D341Med (cell line): ENCODE measurements at regions not wholly inside any gene's neighbourhood (a gene's known extent, or its start where the extent isn't known, plus 50 kb on each side); places are given as distances from the start of the nearest gene placed in this dataset.
"Not testable (repeated sequence)": the region's sequence is repeated elsewhere in the genome, so short reads cannot be mapped to it uniquely, and the experiment has no call there.

Experiments
- DNase-seq: peaks from one replicate; pipeline ENCODE4 v3.0.0; 2012; ENCODE audit warnings: low spot score

- DNase-seq, result peak; percentile 42
Observed at GRCh38 chr5:163569284-163569683, 63.9 kb downstream of the MAT2B start.

DNA sequence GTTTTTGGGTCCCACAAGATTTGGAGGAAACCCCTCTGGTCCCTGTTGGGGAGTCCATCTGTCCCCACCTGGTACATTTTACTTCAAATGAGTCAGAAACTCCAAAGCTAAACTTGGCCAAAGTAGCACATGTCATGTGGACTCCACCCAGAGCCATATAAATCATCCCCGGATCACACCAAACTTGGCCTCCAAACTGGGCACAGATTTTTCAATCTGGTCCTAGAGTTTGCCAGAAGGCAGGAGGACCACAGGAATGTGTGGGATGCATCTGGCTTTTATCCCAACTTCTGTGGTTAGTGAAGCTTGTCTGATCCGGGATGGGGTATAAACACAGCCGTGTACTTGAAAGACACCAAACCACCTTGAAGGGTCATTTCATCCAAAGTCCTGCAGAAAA lies 66.3 kb downstream of the MAT2B start:
- no peak for DNase-seq

DNA sequence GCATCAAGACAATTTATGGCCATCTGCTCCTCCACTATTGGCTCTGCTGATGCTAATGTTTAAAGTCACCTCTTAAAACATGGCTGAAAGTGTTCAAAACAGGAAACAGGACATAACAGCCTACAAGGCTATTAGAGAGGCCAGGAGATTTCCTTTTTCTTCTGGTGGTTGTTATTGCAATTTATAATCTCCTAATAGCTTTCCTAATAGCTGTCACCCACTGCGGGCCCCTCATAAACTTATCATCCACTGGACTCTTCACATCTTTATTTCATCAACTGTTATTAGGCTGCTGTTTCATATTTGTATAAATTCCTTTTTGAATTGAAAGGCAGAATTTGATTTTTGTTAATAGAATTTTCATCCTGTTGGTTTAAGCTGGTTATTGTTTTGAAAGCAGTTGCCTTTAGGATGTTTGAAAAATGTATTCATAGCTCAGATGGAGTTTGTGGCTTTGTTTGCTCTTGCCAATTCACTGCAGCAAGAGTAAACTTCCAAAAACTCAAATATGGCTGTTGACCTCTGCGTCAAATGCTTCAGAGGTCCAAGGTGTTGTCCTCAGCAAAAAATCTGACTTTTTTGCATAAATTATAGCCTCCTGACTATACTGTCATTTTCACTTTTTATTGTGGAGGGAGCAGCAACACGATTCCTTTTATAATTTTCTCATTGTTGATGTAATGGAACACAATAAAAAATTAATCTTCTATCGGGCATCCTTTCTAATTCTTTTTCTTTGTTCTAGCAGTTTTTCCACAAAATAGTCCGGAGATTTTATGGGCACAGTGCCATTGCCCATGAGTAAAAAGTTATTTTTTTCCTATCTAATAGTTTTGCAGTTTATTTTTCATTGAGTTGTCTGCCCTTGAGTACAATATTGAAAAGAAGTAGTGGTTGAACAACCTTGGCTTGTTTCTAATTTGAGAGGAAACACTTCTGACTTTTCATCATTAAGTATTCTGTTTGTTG lies 69.3 kb downstream of the MAT2B start:
- no peak for DNase-seq

GRCh38 chr5:163578652-163579051 lies 73.2 kb downstream of the MAT2B start:
- DNase-seq, result no peak

DNA sequence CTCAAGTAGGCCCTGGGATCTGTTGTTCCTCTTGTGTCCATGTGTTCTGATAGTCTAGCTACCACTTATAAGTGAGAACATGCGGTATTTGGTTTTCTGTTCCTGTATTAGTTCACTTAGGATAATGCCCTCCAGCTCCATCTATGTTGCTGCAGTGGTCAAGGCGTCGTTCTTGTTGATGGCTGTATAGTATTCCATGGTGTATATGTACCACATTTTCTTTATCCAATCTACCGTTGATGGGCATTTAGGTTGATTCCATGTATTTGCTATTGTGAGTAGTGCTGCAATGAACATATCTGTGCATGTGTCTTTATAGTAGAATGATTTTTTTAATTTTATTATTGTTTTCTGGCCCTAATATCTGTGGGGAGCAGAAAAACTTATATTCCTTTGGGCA lies 74.3 kb downstream of the MAT2B start:
- no peak for DNase-seq

DNA sequence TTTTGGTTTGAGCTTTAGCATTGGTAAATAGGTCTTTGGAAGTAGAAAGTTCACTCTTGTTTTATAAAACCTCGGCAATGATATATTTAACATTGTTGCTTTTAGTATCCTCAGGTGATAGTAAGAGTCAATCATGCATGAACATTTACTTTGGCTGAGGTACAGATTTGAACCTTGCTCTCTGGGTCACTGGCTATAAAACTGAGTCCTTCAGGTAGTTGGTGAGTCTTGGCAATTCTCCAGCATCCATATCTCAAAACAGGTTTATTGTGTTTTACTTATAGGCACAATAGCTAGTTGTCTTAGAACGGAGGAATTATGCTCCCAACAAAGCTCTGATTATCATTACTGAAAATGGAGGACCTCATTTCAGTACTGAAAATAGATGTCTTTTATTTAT lies 75.1 kb downstream of the MAT2B start:
- DNase-seq, result no peak

DNA sequence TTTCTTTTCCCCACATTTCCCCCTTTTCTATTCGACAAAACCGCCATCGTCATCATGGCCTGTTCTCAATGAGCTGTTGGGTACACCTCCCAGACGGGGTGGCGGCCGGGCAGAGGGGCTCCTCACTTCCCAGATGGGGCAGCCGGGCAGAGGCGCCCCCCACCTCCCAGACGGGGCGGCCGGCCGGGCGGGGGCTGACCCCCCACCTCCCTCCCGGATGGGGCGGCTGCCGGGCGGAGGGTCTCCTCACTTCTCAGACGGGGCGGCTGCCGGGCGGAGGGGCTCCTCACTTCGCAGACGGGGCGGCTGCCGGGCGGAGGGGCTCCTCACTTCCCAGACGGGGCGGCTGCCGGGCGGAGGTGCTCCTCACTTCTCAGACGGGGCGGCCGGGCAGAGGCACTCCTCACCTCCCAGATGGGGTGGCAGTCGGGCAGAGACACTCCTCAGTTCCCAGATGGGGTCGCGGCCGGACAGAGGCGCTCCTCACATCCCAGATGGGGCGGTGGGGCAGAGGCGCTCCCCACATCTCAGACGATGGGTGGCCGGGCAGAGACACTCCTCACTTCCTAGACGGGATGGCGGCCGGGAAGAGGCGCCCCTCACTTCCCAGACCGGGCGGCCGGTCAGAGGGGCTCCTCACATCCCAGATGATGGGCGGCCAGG lies 78.2 kb downstream of the MAT2B start:
- not testable (repeated sequence) for DNase-seq

DNA sequence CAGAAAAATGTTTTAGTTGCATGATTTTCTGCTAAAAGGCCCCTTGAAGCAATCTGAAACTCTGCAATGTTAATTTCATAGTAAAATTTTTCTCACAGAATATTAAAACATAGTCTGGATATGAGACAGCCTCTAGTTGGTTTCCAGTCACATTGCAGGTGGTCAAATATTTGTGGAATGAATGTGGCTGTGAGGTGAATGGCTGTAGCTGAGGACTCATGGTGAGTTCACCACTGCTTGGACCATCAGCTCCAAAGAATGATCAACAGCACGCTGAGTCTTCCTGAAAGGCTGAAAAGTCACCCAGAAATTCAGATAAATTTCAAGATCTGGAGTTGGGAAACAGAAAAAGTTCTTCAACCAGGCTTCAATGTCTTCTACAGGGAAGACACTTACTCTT lies 79.8 kb downstream of the MAT2B start:
- no peak for DNase-seq

DNA sequence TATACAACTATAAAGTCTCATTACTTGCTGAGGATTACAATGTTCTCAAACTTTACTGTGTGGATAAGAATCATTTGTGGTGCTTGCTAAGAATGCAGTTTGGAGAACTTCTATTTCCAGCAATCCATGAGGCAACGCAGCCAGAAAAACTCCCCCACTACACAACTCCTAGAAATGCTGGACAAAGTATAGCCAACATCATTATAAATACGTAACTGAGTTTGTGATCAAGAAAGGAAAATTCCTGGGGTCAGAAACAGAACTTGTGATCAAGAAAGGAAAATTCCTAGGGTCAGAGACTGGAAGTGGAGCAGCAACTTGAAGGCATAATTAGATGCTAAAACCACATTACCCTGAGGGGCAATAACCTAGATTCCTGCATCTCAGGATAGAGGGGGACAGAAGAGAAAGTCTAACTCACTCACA lies 81.1 kb downstream of the MAT2B start:
- DNase-seq, result no peak

DNA sequence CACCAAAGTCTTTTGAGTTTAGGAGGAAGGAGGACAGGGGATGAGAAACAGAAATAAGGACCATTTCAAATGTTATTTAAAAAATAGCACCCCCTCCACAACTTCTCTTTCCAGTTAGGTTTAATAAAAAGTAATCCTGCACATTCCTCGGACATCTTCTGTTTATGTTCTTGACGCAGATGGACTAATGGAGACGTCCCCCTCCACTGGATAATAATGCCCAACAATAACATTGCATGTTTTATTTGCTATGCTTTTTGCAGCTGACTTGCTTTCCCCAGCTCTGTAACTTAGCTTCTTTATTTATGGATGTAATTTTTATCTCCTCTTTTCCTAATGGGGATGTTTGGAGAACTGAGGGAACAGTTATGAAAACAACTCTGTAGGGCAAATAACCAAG lies 89.5 kb downstream of the MAT2B start:
- no peak for DNase-seq

DNA sequence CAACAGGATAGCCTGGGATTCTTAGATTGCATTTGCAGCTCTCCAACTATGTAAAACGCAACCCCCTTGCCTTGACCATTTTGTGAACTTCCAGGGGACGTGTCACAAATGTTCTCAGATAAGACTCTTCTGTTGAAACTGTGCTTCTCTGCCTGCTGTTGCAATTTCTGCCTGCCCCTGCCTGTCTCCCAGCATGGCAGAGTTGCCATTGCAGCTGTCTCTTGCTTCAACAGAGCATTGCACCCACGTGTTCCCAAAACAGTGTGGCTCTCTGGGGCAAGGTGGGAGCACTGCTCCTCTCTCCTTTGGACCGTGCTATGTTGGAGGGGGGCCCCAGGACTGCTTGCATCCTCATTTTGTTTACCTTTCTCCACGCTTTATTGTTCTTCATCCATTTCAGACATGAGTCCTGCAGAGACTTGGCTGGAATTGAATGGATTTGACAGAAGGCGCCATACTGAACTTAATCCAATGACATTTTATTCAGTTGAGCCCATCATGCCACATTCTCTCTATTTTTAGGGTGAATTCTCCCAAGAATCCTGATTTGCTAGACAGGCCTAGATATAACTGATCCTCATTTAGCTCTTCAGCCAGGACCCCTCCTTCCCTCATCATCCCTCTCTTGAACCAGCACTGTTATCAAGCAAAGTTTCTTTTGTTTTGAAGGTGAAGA lies 90.7 kb downstream of the MAT2B start:
- DNase-seq, result peak; percentile 30

GRCh38 chr5:163596608-163597315 lies 91.3 kb downstream of the MAT2B start:
- DNase-seq, result peak; percentile 71

DNA sequence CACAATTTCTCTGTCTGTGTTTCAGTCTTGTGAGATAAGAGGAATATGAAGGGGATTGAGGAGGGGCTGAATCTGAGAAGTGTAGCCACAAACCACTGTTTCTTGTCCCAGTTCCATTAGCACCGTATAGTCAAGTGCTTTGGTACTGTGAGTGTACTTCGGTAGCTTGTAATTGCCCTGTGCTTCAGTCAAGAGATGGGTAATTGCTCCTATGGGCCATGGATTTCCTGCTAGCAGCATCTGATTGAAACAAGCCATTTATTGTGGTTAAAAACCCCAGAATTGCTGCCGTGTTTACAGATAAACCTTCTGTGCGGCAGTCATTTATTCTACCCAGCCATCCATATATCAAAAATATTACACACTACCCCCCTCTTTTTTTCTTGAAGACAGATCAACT lies 98.6 kb downstream of the MAT2B start:
- no peak for DNase-seq

- DNase-seq, result no peak
Observed at GRCh38 chr5:163607256-163607655, 101.8 kb downstream of the MAT2B start.

DNA sequence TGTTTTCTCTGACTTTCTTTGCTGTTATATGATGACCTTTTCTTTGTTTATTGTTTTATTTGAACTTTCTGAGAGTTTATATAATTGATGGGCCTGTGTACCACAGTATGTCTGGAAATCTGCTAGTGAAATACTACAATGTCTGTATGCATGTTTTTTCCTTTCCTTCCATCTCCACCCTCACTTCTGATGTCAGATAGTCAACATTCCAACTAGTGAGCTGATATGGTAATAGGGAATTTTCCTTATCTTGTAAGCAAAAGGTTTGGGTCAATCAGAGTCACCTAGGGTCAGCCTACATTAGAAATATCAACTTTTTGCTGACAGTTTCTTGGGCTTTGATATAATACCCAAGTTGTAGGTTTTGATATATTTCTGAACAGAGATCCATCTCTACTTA lies 103.2 kb downstream of the MAT2B start:
- no peak for DNase-seq

- no peak for DNase-seq
Observed at GRCh38 chr5:163609910-163610309, 104.5 kb downstream of the MAT2B start.

DNA sequence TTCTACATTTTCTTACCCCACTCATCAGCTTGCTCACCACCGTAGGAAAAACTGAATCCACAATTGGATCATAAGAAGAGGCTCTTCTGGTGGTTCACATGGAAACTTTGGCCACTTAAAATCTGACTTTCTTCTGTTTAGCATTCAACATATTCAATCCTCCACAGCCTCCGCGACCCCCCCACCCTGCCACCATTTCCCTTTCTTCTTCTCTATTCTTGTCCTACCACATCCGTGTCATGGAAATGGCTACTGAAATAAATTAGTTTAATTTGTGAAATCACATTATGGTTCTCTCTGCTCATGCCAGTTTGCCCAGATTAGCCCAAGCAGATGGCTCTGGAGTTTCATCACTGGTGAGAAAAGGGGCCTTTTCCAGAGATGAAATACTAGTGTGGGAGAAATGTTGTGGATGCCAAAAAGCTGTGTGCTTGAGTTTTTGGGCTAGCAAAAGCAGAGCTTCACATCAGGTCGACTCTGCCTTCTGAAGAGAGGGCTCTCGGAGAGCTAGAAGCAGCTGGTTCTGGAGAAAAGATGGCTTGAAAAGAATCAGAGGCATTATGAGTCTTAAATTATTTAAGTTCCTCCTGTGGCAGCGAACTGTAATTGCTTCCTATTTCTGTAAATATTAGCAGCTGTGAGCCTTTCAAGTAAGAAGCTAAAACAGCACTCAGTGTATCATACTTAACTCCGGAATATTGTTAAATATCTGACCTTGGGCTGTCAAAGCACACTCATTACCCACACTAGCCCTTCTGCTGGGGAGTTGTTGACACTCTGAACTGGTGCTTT lies 107.1 kb downstream of the MAT2B start:
- DNase-seq, result no peak

DNA sequence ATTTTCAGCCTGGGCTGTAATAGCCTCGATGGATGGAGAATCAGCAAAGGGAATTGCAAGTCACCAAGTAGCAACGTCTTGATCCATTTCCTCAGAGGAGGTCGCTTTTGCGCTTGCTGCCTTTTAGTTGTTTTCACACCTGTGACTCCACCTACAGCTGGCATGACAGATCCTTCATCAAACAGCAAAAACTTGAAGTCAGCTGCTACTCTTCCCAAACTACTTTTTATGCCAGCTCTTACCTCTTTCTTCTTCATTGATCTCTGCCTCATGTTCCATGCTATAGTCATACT lies 107.7 kb downstream of the MAT2B start:
- no peak for DNase-seq

- DNase-seq, result no peak
Observed at GRCh38 chr5:163614787-163615186, 109.4 kb downstream of the MAT2B start.

DNA sequence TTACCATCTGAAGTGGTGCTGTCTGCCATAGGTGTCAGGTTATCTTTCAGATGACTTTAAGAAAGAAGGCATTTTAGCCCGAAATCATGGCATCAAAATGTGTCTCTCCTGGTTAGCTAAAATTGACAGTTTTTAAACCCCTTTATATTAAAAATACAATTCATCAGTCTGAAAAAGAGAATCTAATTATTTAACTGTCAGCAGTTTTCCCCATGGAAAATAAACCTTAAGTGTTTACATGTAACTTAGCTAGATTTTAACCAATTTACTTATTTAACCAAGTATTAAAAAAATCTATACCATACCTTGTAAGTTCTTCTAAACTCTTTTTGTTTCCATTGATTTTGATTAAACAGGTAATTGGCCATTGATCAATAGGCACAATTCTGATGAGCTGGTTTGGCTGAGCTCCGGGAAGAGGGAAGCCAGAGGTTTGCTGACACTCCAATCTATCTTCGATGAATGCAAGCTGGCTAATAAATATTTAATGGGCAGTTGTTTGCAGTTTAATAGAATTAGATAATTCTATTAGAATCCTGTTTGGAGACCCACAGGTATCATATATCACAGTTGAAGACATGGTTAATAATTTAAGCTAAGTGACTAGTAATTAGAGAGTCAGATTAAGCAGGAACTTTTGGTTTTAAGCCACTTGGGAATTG lies 114.0 kb downstream of the MAT2B start:
- peak; percentile 56 for DNase-seq

DNA sequence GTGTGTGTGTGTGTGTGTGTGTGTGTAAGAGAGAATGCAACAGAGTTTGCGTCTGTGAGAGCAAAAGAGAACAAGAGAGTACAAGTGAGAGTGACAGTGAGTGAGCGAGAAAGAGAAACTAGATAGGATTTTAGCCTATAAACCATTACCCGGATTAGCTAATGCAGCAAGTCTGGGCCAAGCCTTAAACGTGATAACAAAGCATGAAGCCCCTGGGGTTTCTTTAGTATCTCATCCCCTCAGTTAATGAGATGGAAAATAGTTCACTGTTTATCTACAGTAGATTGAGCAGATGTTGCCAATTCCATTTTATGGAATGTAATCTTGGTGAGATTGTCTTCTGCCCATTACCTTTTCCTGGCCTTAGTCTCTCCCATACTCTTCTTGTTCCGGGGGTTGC lies 114.5 kb downstream of the MAT2B start:
- DNase-seq, result peak; percentile 77
